ENCODE measurements at regions not wholly inside any gene's neighbourhood (a gene's known extent, or its start where the extent isn't known, plus 50 kb on each side); places are given as distances from the start of the nearest gene placed in this dataset.

DNA sequence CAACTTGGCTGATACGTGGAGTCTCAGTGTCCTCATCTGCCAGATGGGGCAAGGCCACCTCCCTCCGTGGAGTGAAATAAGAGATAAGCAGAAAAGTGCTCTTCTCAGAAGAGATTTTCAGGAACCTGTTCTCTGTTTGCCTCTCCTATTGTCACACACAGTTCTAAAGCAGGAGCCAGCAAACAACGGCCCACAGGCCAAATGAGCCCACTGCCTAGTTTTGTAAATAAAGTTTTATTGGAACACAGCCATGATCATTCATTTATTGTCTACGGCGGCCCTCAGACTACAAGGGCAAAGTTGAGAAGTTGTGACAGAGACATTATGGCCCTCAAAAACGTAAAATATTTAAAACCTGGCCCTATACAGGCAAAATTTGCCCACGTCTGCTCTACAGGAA lies 256.8 kb upstream of the IGF1R start:
- ChIA-PET POLR2A (no interaction called here), CTCF (no interaction called here)
- no peak for ATAC-seq (ENCODE audit: low read depth)
- no peaks in the 10 kb centered on the region for H3K4me1 Mint-ChIP-seq
- Histone ChIP-seq H2AFZ (ENCODE audit: insufficient read depth, low read depth, low read length, poor library complexity, severe bottlenecking) (no peak overlapping the region), H3K4me3 (ENCODE audit: control extremely low read depth in 1 of 5, extremely low read depth in 1 of 5, insufficient read depth in 1 of 5, low read depth in 2 of 5, low read length in 4 of 5) (no peak overlapping the region), H3K9ac (ENCODE audit: low read length) (no peak overlapping the region), H3K27ac (ENCODE audit: low read length in 2 of 2) (no peak overlapping the region), H3K79me2 (ENCODE audit: control insufficient read depth, insufficient read depth, low read length) (no peaks in the 10 kb centered on the region), H3K9me3 (ENCODE audit: control extremely low read depth in 1 of 3, control insufficient read depth in 2 of 3, insufficient read depth in 1 of 3, low read length in 2 of 3) (peaks cover 0 to under 1% (median 0%) of the 10 kb centered on the region in 3 donors), H3K4me1 (ENCODE audit: control insufficient read depth in 2 of 2, insufficient read depth in 2 of 2, low read length in 2 of 2) (no peaks in the 10 kb centered on the region), H3K4me2 (replicated peaks; ENCODE audit: low read depth, low read length, poor library complexity, severe bottlenecking) (no peak overlapping the region), H3K27me3 (replicated peaks in 1 of 4; ENCODE audit: control extremely low read depth in 1 of 4, control insufficient read depth in 3 of 4, insufficient read depth in 4 of 4, low read length in 3 of 4) (no peaks in the 10 kb centered on the region), H4K20me1 (ENCODE audit: control insufficient read depth, insufficient read depth, low read length, poor library complexity, severe bottlenecking) (no peaks in the 10 kb centered on the region), H3K36me3 (replicated peaks in 1 of 2; ENCODE audit: control extremely low read depth in 1 of 2, control insufficient read depth in 1 of 2, extremely low read depth in 1 of 2, insufficient read depth in 2 of 2, low read length in 1 of 2) (no peaks in the 10 kb centered on the region)
- H3K4me3 Mint-ChIP-seq: no peak overlapping the region
- intact Hi-C loops (cut with micrococcal nuclease): no loop called here
- H3K27me3 Mint-ChIP-seq: peaks cover 1% of the 10 kb centered on the region
- no peak overlapping the region for H3K27ac Mint-ChIP-seq
- whole genome bisulfite sequencing (ENCODE audit: insufficient coverage): 87% methylated on average over 2 of the region's 7 CpGs
- TF ChIP-seq EZH2 (IDR thresholded peaks at IDR 0.05; ENCODE audit: borderline replicate concordance, insufficient read depth, low read depth, low read length, poor library complexity, severe bottlenecking): no peak
- TF ChIP-seq, protein P1, sequence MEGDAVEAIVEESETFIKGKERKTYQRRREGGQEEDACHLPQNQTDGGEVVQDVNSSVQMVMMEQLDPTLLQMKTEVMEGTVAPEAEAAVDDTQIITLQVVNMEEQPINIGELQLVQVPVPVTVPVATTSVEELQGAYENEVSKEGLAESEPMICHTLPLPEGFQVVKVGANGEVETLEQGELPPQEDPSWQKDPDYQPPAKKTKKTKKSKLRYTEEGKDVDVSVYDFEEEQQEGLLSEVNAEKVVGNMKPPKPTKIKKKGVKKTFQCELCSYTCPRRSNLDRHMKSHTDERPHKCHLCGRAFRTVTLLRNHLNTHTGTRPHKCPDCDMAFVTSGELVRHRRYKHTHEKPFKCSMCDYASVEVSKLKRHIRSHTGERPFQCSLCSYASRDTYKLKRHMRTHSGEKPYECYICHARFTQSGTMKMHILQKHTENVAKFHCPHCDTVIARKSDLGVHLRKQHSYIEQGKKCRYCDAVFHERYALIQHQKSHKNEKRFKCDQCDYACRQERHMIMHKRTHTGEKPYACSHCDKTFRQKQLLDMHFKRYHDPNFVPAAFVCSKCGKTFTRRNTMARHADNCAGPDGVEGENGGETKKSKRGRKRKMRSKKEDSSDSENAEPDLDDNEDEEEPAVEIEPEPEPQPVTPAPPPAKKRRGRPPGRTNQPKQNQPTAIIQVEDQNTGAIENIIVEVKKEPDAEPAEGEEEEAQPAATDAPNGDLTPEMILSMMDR (IDR thresholded peaks at IDR 0.05): no peak
- H3K9me3 Mint-ChIP-seq (ENCODE audit: insufficient read depth): no peaks in the 10 kb centered on the region
- DNase-seq: no peak

GRCh38 chr15:98393471-98393870 lies 254.9 kb upstream of the IGF1R start:
- no peaks in the 10 kb centered on the region for H3K36me3 ChIP-seq (replicated peaks in 1 of 2; ENCODE audit: control extremely low read depth in 1 of 2, control insufficient read depth in 1 of 2, extremely low read depth in 1 of 2, insufficient read depth in 2 of 2, low read length in 1 of 2)
- intact Hi-C loops (cut with micrococcal nuclease): no loop called here
- ATAC-seq (ENCODE audit: low read depth) (no peak), DNase-seq (no peak)
- H3K27ac Mint-ChIP-seq: no peak overlapping the region
- no peaks in the 10 kb centered on the region for H3K9me3 ChIP-seq (ENCODE audit: control extremely low read depth in 1 of 3, control insufficient read depth in 2 of 3, insufficient read depth in 1 of 3, low read length in 2 of 3)
- ChIA-PET CTCF (no interaction called here), POLR2A (no interaction called here)
- H3K9ac ChIP-seq (ENCODE audit: low read length): no peak overlapping the region
- H3K27me3 Mint-ChIP-seq: no peaks in the 10 kb centered on the region
- H3K9me3 Mint-ChIP-seq (ENCODE audit: insufficient read depth): no peaks in the 10 kb centered on the region
- H3K4me3 ChIP-seq (ENCODE audit: control extremely low read depth in 1 of 5, extremely low read depth in 1 of 5, insufficient read depth in 1 of 5, low read depth in 2 of 5, low read length in 4 of 5): no peak overlapping the region
- H3K79me2 ChIP-seq (ENCODE audit: control insufficient read depth, insufficient read depth, low read length): no peaks in the 10 kb centered on the region
- no peaks in the 10 kb centered on the region for H3K27me3 ChIP-seq (replicated peaks in 1 of 4; ENCODE audit: control extremely low read depth in 1 of 4, control insufficient read depth in 3 of 4, insufficient read depth in 4 of 4, low read length in 3 of 4)
- H2AFZ ChIP-seq (ENCODE audit: insufficient read depth, low read depth, low read length, poor library complexity, severe bottlenecking): no peak overlapping the region
- H3K4me2 ChIP-seq (replicated peaks; ENCODE audit: low read depth, low read length, poor library complexity, severe bottlenecking): no peak overlapping the region
- no peak overlapping the region for H3K27ac ChIP-seq (ENCODE audit: low read length in 2 of 2)
- no peak overlapping the region for H3K4me3 Mint-ChIP-seq
- H3K4me1 ChIP-seq (ENCODE audit: control insufficient read depth in 2 of 2, insufficient read depth in 2 of 2, low read length in 2 of 2): no peaks in the 10 kb centered on the region
- H4K20me1 ChIP-seq (ENCODE audit: control insufficient read depth, insufficient read depth, low read length, poor library complexity, severe bottlenecking): no peaks in the 10 kb centered on the region
- TF ChIP-seq, protein P1 (IDR thresholded peaks at IDR 0.05): no peak
- no peak for TF ChIP-seq EZH2 (IDR thresholded peaks at IDR 0.05; ENCODE audit: borderline replicate concordance, insufficient read depth, low read depth, low read length, poor library complexity, severe bottlenecking)
- WGBS (ENCODE audit: insufficient coverage): 73% methylated on average over 7 of the region's 9 CpGs
- H3K4me1 Mint-ChIP-seq: no peaks in the 10 kb centered on the region
